ENCODE measurements at regions not wholly inside any gene's neighbourhood (a gene's known extent, or its start where the extent isn't known, plus 50 kb on each side); places are given as distances from the start of the nearest gene placed in this dataset.

DNA sequence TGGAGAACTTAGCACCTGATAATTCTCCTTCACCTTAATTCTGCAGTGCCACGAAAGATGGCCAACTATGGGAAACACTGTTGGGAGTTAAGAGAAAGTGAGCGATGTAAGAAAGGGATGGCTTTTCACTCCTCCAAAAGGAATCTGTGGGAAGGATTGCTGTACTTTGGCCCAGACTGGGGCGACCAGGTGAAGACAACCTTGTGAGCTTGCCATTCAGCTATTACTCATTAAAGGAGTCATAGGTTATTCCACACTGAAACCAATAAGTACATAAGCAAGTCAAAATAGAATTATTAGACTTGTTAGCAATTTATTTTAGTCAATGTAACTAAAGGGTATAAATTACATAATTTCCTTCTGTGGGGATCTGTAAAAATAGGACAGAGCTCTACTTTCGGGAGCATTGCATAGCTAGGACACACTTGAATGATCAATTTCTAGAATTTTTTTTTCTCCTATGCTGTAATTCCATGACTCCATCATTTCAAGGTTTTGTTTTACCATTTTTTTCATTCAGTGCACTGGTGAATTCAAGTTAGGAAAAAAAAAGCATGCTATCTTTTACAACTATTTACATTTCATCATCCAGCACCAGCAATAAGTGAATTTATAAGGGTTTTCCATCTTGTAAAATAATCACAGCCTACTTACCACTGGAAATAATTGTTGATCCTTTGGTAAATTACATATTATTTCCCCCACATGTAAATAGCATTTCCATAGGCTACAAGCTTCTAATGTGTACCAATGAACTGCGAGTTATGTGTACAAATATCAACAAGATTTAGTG lies 231.7 kb downstream of the SIM1 start:
- intact Hi-C loops (cut with DNase I): no loop called here
- no peaks in the 10 kb centered on the region for H3K27me3 ChIP-seq (ENCODE audit: low read depth)
- H3K36me3 ChIP-seq: no peaks in the 10 kb centered on the region
- DNase-seq (no peak), ATAC-seq (no peak)
- H3K9me3 ChIP-seq: no peaks in the 10 kb centered on the region
- no peak overlapping the region for H3K4me3 ChIP-seq
- TF ChIP-seq, protein P1, sequence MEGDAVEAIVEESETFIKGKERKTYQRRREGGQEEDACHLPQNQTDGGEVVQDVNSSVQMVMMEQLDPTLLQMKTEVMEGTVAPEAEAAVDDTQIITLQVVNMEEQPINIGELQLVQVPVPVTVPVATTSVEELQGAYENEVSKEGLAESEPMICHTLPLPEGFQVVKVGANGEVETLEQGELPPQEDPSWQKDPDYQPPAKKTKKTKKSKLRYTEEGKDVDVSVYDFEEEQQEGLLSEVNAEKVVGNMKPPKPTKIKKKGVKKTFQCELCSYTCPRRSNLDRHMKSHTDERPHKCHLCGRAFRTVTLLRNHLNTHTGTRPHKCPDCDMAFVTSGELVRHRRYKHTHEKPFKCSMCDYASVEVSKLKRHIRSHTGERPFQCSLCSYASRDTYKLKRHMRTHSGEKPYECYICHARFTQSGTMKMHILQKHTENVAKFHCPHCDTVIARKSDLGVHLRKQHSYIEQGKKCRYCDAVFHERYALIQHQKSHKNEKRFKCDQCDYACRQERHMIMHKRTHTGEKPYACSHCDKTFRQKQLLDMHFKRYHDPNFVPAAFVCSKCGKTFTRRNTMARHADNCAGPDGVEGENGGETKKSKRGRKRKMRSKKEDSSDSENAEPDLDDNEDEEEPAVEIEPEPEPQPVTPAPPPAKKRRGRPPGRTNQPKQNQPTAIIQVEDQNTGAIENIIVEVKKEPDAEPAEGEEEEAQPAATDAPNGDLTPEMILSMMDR (IDR thresholded peaks at IDR 0.05): no peak
- no peak overlapping the region for H3K27ac ChIP-seq
- H3K4me1 ChIP-seq: no peaks in the 10 kb centered on the region

DNA sequence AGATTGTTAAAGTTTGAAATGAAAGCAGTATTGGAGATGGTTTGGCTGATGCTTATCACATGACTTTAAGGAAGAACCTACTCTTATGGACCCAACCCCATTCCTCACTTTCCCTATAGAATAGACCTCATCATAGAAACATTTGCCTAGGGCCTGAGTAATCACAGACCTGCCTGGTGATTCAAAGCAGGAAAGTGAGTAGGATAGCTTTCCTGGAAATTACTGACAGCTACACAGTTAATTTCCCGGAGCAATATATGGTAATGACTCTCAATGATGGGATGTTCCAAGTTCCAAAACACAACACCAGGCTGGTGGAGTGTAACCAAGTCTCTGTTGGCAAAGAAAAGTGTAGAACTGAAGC lies 233.8 kb downstream of the SIM1 start:
- intact Hi-C loops (cut with DNase I): no loop called here
- H3K27ac ChIP-seq: no peak overlapping the region
- H3K36me3 ChIP-seq: no peaks in the 10 kb centered on the region
- no peak overlapping the region for H3K4me3 ChIP-seq
- no peaks in the 10 kb centered on the region for H3K4me1 ChIP-seq
- no peaks in the 10 kb centered on the region for H3K9me3 ChIP-seq
- DNase-seq: no peak
- no peaks in the 10 kb centered on the region for H3K27me3 ChIP-seq (ENCODE audit: low read depth)
- TF ChIP-seq, protein P1 (IDR thresholded peaks at IDR 0.05): no peak
- ATAC-seq: no peak

- no peaks in the 10 kb centered on the region for H3K4me1 ChIP-seq
- no peaks in the 10 kb centered on the region for H3K9me3 ChIP-seq
- DNase-seq: no peak
- no peak overlapping the region for H3K27ac ChIP-seq
- ATAC-seq: no peak
- H3K27me3 ChIP-seq (ENCODE audit: low read depth): no peaks in the 10 kb centered on the region
- TF ChIP-seq, protein P1 (IDR thresholded peaks at IDR 0.05): no peak
- intact Hi-C loops (cut with DNase I): no loop called here
- H3K4me3 ChIP-seq: no peak overlapping the region
- H3K36me3 ChIP-seq: no peaks in the 10 kb centered on the region
Measured at GRCh38 chr6:100230115-100230952, 234.4 kb downstream of the SIM1 start.

GRCh38 chr6:100229512-100229911 lies 235.2 kb downstream of the SIM1 start:
- no peaks in the 10 kb centered on the region for H3K9me3 ChIP-seq
- TF ChIP-seq, protein P1 (IDR thresholded peaks at IDR 0.05): no peak
- no peaks in the 10 kb centered on the region for H3K36me3 ChIP-seq
- H3K27me3 ChIP-seq (ENCODE audit: low read depth): no peaks in the 10 kb centered on the region
- peak; percentile 41 for DNase-seq
- no peak overlapping the region for H3K27ac ChIP-seq
- no peaks in the 10 kb centered on the region for H3K4me1 ChIP-seq
- H3K4me3 ChIP-seq: peak overlapping the region; percentile 55
- ATAC-seq: peak; percentile 73 to 75
- intact Hi-C loops (cut with DNase I): no loop called here

DNA sequence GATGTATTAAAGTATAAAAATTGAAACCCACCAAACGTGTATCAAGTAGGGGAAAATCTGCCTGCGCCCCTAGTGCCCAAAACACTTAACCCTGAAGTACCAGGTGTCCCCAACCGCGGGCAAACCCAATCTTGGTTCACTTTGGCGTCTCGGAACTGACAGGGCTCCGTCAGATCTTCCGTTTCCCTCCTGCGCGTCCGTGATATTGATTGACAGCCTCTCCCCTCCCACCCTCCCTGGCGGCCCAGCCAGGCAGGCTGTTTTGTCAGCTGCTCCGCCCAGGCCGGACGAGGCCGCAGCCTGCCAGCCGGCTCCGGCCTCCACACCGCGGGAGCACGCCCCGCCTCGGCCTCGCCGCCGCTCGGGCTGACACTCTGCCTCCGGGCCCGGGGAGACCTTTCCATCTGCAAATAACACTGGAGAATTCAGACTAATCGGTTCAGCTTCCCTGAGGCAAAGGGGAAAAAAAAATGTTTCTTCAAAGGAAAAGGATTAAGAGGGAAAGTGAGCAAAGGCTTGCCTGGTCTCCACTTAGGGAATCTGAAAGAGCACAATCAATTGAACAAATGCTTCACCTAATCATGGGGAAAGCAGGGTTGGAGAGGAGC lies 234.9 kb upstream of the MCHR2 start:
- H3K4me1 ChIP-seq: no peaks in the 10 kb centered on the region
- intact Hi-C loops (cut with DNase I): no loop called here
- TF ChIP-seq, protein P1 (IDR thresholded peaks at IDR 0.05): no peak
- peak overlapping the region; percentile 55 for H3K4me3 ChIP-seq
- H3K27ac ChIP-seq: no peak overlapping the region
- DNase-seq (peak; percentile 83), ATAC-seq (peak; percentile 98 to 99)
- H3K27me3 ChIP-seq (ENCODE audit: low read depth): no peaks in the 10 kb centered on the region
- no peaks in the 10 kb centered on the region for H3K9me3 ChIP-seq
- no peaks in the 10 kb centered on the region for H3K36me3 ChIP-seq
